ENCODE measurements at regions not wholly inside any gene's neighbourhood (a gene's known extent, or its start where the extent isn't known, plus 50 kb on each side); places are given as distances from the start of the nearest gene placed in this dataset.

DNA sequence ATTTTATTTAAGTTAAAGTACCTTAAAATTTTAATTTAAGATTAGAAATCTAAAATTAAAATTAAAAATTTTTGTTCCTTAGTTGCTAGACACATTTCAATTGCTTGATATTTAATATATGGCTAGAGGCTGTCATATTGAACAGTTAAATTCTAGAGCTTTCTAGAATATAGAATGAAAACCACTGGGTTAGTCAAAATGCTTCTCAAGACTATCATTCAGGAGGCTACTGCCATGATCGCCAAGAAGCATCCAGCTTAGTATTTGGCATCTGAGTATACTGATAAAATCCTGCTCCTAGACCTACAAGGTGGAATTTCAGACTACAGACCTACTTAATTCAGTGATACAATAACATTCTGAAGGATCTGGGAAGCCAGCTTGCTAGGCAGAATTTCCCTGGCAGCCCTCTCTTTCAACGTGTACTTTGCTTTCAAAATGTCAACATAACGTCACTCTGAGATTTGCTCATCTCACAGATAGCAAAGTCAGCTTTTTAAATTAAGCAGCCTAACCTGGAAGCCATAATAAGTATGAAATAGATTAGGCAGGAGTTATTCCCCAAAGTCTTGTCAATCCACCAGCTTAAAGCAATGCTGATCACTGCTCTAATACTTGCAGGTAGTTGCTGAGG lies 525.8 kb downstream of the FSCB start:
- no peak overlapping the region for H3K4me3 ChIP-seq (ENCODE audit: low read depth in 2 of 2, low read length in 2 of 2)
- BruUV-seq (replicated peaks), result no TSS peak
- ATAC-seq (no peak), DNase-seq (ENCODE audit: low read depth, low spot score) (no peak)
- no peaks in the 10 kb centered on the region for H3K4me1 ChIP-seq (ENCODE audit: control insufficient read depth, insufficient read depth, low read length)
- no peak overlapping the region for H3K27ac ChIP-seq (ENCODE audit: low read length)
- TF ChIP-seq, protein P1, sequence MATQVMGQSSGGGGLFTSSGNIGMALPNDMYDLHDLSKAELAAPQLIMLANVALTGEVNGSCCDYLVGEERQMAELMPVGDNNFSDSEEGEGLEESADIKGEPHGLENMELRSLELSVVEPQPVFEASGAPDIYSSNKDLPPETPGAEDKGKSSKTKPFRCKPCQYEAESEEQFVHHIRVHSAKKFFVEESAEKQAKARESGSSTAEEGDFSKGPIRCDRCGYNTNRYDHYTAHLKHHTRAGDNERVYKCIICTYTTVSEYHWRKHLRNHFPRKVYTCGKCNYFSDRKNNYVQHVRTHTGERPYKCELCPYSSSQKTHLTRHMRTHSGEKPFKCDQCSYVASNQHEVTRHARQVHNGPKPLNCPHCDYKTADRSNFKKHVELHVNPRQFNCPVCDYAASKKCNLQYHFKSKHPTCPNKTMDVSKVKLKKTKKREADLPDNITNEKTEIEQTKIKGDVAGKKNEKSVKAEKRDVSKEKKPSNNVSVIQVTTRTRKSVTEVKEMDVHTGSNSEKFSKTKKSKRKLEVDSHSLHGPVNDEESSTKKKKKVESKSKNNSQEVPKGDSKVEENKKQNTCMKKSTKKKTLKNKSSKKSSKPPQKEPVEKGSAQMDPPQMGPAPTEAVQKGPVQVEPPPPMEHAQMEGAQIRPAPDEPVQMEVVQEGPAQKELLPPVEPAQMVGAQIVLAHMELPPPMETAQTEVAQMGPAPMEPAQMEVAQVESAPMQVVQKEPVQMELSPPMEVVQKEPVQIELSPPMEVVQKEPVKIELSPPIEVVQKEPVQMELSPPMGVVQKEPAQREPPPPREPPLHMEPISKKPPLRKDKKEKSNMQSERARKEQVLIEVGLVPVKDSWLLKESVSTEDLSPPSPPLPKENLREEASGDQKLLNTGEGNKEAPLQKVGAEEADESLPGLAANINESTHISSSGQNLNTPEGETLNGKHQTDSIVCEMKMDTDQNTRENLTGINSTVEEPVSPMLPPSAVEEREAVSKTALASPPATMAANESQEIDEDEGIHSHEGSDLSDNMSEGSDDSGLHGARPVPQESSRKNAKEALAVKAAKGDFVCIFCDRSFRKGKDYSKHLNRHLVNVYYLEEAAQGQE (IDR thresholded peaks at IDR 0.05; ENCODE audit: insufficient read depth in 1 of 2, low read depth in 2 of 2, low read length in 1 of 2), result no peak
- TF ChIP-seq TCF7L2 (IDR thresholded peaks at IDR 0.05; ENCODE audit: low read depth, low read length), result no peak
- no peaks in the 10 kb centered on the region for H3K27me3 ChIP-seq (ENCODE audit: control insufficient read depth, insufficient read depth, low read length)
- no peaks in the 10 kb centered on the region for H3K9me3 ChIP-seq (ENCODE audit: control insufficient read depth, insufficient read depth, low read depth, low read length)
- H3K36me3 ChIP-seq (ENCODE audit: control insufficient read depth, insufficient read depth, low read length), result no peaks in the 10 kb centered on the region
- ChIA-PET POLR2A (no interaction called here), CTCF (no interaction called here)
- intact Hi-C loops (cut with micrococcal nuclease; ENCODE audit: unreplicated experiment) (no loop called here), in situ Hi-C loops (cut with HindIII; ENCODE audit: low pct_unique_long_range_greater_than_20kb, low sequenced_read_pairs) (no loop called here)

DNA sequence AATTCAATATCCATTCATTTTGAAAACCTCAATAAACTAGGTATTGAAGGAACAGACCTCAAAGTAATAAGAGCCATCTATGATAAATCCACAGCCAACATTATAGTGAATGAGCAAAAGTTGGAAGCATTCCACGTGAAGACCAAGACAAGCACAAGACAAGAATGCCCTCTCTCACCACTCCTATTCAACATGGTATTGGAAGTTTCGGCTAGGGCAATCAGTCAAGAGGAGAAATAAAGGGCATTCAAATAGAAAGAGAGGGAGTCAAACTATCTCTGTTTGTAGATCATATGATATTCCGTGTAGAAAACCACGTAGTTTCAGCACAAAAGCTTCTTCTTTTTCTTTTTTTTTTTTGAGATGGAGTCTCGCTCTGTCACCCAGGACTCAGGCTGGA lies 550.3 kb downstream of the FSCB start:
- Histone ChIP-seq H3K27me3 (ENCODE audit: control insufficient read depth, insufficient read depth, low read length) (no peaks in the 10 kb centered on the region), H3K27ac (ENCODE audit: low read length) (no peak overlapping the region), H3K9me3 (ENCODE audit: control insufficient read depth, insufficient read depth, low read depth, low read length) (no peaks in the 10 kb centered on the region), H3K4me1 (ENCODE audit: control insufficient read depth, insufficient read depth, low read length) (no peaks in the 10 kb centered on the region), H3K36me3 (ENCODE audit: control insufficient read depth, insufficient read depth, low read length) (no peaks in the 10 kb centered on the region), H3K4me3 (ENCODE audit: low read depth in 2 of 2, low read length in 2 of 2) (no peak overlapping the region)
- in situ Hi-C loops (cut with HindIII; ENCODE audit: low pct_unique_long_range_greater_than_20kb, low sequenced_read_pairs) (no loop called here), intact Hi-C loops (cut with micrococcal nuclease; ENCODE audit: unreplicated experiment) (no loop called here)
- TF ChIP-seq, protein P1 (IDR thresholded peaks at IDR 0.05; ENCODE audit: insufficient read depth in 1 of 2, low read depth in 2 of 2, low read length in 1 of 2), result no peak
- TF ChIP-seq TCF7L2 (IDR thresholded peaks at IDR 0.05; ENCODE audit: low read depth, low read length) (no peak), SIN3A (IDR thresholded peaks at IDR 0.05; ENCODE audit: borderline replicate concordance, insufficient read depth, low read depth, low read length) (no peak), POLR2AphosphoS5 (IDR thresholded peaks at IDR 0.05; ENCODE audit: low read depth, low read length) (no peak)
- TF ChIP-seq, protein P2, sequence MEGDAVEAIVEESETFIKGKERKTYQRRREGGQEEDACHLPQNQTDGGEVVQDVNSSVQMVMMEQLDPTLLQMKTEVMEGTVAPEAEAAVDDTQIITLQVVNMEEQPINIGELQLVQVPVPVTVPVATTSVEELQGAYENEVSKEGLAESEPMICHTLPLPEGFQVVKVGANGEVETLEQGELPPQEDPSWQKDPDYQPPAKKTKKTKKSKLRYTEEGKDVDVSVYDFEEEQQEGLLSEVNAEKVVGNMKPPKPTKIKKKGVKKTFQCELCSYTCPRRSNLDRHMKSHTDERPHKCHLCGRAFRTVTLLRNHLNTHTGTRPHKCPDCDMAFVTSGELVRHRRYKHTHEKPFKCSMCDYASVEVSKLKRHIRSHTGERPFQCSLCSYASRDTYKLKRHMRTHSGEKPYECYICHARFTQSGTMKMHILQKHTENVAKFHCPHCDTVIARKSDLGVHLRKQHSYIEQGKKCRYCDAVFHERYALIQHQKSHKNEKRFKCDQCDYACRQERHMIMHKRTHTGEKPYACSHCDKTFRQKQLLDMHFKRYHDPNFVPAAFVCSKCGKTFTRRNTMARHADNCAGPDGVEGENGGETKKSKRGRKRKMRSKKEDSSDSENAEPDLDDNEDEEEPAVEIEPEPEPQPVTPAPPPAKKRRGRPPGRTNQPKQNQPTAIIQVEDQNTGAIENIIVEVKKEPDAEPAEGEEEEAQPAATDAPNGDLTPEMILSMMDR (IDR thresholded peaks at IDR 0.05), result no peak
- DNase-seq (ENCODE audit: low read depth, low spot score) (no peak), ATAC-seq (no peak)
- no TSS peak for BruUV-seq (replicated peaks)
- CTCF ChIA-PET, result no interaction called here
- POLR2A ChIA-PET, result no interaction called here

Measured in Panc1 (cell line).